PC-9 (cell line): ENCODE measurements at regions not wholly inside any gene's neighbourhood (a gene's known extent, or its start where the extent isn't known, plus 50 kb on each side); places are given as distances from the start of the nearest gene placed in this dataset.

Experiments
- BruUV-seq: library from RNA; stranded (reverse); fragments of 400-500 nt; replicated peaks from 2 replicates; lab custom pipeline; 2021; lab: Mats Ljungman, UMichigan
- CTCF ChIA-PET: fragments of 300-600 bp; sonication (Branson Sonifier 250); formaldehyde crosslinking; loops from one replicate; lab custom pipeline; 2022; ENCODE audit warnings: antibody characterized with exemption; lab: Charles Lee
- POLR2A ChIA-PET: fragments of 300-600 bp; sonication (Branson Sonifier 250); formaldehyde crosslinking; loops from one replicate; lab custom pipeline; 2022; ENCODE audit warnings: antibody characterized with exemption; ENCODE audit not compliant: unreplicated experiment; lab: Charles Lee
- DNase-seq, 2 experiments: peaks; one replicate each; pipeline versions ENCODE4 v3.0.0 to v3.0.0-alpha.2; 2015 to 2022; ENCODE audit warnings: mixed read lengths in 1 of 2
- H2AFZ ChIP-seq: fragments of 200-600 bp; sonication (generic); 2 replicates; pipeline ENCODE4 v1.8.1; 2017; ENCODE audit warnings: antibody characterized with exemption
- H3F3A ChIP-seq: fragments of 200-600 bp; sonication (generic); 2 replicates; pipeline ENCODE4 v1.8.1; 2017; ENCODE audit warnings: antibody characterized with exemption, mild to moderate bottlenecking, low read depth; ENCODE audit not compliant: insufficient read depth
- H3K27ac ChIP-seq: fragments of 200-600 bp; sonication (generic); 2 replicates; pipeline ENCODE4 v1.6.1; 2016; ENCODE audit warnings: mixed run types
- H3K27me3 ChIP-seq: fragments of 200-600 bp; sonication (generic); 2 replicates; pipeline ENCODE4 v1.6.1; 2016; ENCODE audit warnings: low read depth, mixed run types; ENCODE audit not compliant: insufficient read depth
- H3K36me3 ChIP-seq: fragments of 200-600 bp; sonication (generic); 2 replicates; pipeline ENCODE4 v1.6.1; 2016; ENCODE audit warnings: low read depth, mixed run types
- H3K4me1 ChIP-seq: fragments of 200-600 bp; sonication (generic); replicated peaks from 2 replicates; pipeline ENCODE4 v1.6.1; 2016; ENCODE audit warnings: mixed run types; ENCODE audit not compliant: insufficient read depth
- H3K4me2 ChIP-seq: fragments of 200-600 bp; sonication (generic); 2 replicates; pipeline ENCODE4 v1.6.1; 2017; ENCODE audit warnings: mixed run types
- H3K4me3 ChIP-seq: fragments of 200-600 bp; sonication (generic); 2 replicates; pipeline ENCODE4 v1.6.1; 2016; ENCODE audit warnings: mixed run types
- H3K79me2 ChIP-seq: fragments of 200-600 bp; sonication (generic); 2 replicates; pipeline ENCODE4 v1.6.1; 2017; ENCODE audit warnings: low read depth, mixed run types
- H3K9me2 ChIP-seq: fragments of 200-600 bp; sonication (generic); 2 replicates; pipeline ENCODE4 v1.8.1; 2017; ENCODE audit warnings: mild to moderate bottlenecking; ENCODE audit not compliant: insufficient read depth
- H3K9me3 ChIP-seq: fragments of 200-600 bp; sonication (generic); 2 replicates; pipeline ENCODE4 v1.8.1; 2016; ENCODE audit warnings: low read depth; ENCODE audit not compliant: insufficient read depth
- H4K20me1 ChIP-seq: fragments of 200-600 bp; sonication (generic); 2 replicates; pipeline ENCODE4 v1.8.1; 2017; ENCODE audit not compliant: insufficient read depth
- EZH2 ChIP-seq: fragments of 200-600 bp; sonication (generic); IDR thresholded peaks from 2 replicates; pipeline ENCODE4 v1.8.0; 2017; ENCODE audit warnings: antibody characterized with exemption, low read depth
- intact Hi-C: fragments of 100-400 bp; cut with micrococcal nuclease; formaldehyde crosslinking; loops from one replicate; pipeline ENCODE4 v1.10.0; 2022; ENCODE audit not compliant: unreplicated experiment
- TF ChIP-seq, protein P1 (sequence below): fragments of 200-600 bp; sonication (generic); conservative IDR thresholded peaks from 2 replicates; pipeline ENCODE4 v1.6.1; 2017; ENCODE audit warnings: mixed run types, antibody characterized with exemption, mild to moderate bottlenecking, moderate library complexity

DNA sequence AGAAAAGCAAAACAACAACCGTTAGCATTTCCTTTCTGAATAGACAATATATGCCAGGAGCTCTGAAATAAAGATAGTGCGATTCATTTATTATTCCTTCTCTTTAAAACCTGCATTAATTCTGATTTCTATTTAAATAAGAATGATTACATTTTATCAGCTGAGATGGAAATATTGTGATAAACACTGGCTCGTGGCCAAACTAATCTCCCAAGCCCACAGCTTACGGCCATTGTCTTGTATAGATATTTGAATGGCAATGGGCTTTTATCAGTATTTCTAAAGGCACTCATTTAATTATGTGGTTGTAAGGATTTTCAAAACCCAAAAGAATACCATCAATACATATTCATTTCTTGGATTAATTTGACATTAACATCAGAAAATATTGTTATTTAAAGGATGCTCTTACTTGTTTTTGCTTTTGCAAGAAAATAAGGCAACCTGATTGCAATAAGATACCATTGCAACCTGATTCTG, 123.7 kb upstream of the IRX5 start:
- Histone ChIP-seq H3F3A (no peaks in the 10 kb centered on the region), H2AFZ (no peak overlapping the region), H3K36me3 (no peaks in the 10 kb centered on the region), H3K9me2 (no peaks in the 10 kb centered on the region), H3K27me3 (no peaks in the 10 kb centered on the region), H3K79me2 (no peaks in the 10 kb centered on the region), H3K4me2 (no peak overlapping the region), H3K9me3 (no peaks in the 10 kb centered on the region), H4K20me1 (no peaks in the 10 kb centered on the region), H3K4me1 (no peaks in the 10 kb centered on the region), H3K4me3 (no peak overlapping the region), H3K27ac (no peak overlapping the region)
- intact Hi-C loops, result no loop called here
- CTCF ChIA-PET, result no interaction called here
- TF ChIP-seq, protein P1, sequence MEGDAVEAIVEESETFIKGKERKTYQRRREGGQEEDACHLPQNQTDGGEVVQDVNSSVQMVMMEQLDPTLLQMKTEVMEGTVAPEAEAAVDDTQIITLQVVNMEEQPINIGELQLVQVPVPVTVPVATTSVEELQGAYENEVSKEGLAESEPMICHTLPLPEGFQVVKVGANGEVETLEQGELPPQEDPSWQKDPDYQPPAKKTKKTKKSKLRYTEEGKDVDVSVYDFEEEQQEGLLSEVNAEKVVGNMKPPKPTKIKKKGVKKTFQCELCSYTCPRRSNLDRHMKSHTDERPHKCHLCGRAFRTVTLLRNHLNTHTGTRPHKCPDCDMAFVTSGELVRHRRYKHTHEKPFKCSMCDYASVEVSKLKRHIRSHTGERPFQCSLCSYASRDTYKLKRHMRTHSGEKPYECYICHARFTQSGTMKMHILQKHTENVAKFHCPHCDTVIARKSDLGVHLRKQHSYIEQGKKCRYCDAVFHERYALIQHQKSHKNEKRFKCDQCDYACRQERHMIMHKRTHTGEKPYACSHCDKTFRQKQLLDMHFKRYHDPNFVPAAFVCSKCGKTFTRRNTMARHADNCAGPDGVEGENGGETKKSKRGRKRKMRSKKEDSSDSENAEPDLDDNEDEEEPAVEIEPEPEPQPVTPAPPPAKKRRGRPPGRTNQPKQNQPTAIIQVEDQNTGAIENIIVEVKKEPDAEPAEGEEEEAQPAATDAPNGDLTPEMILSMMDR, result no peak
- no peak for TF ChIP-seq EZH2
- DNase-seq, result no peak
- POLR2A ChIA-PET, result no interaction called here
- no TSS peak for BruUV-seq

- no peaks in the 10 kb centered on the region for H3K9me3 ChIP-seq
- H3K27me3 ChIP-seq, result no peaks in the 10 kb centered on the region
- TF ChIP-seq, protein P1, result no peak
- no peak for TF ChIP-seq EZH2
- no peaks in the 10 kb centered on the region for H3K79me2 ChIP-seq
- H4K20me1 ChIP-seq, result no peaks in the 10 kb centered on the region
- CTCF ChIA-PET, result no interaction called here
- no peaks in the 10 kb centered on the region for H3F3A ChIP-seq
- H3K4me2 ChIP-seq, result no peak overlapping the region
- no peaks in the 10 kb centered on the region for H3K4me1 ChIP-seq
- H2AFZ ChIP-seq, result no peak overlapping the region
- no peak overlapping the region for H3K4me3 ChIP-seq
- no peaks in the 10 kb centered on the region for H3K9me2 ChIP-seq
- POLR2A ChIA-PET, result no interaction called here
- no peak for DNase-seq
- H3K36me3 ChIP-seq, result no peaks in the 10 kb centered on the region
- no TSS peak for BruUV-seq
- no peak overlapping the region for H3K27ac ChIP-seq
- intact Hi-C loops, result no loop called here
These were observed 124.3 kb upstream of the IRX5 start for GRCh38 chr16:54806378-54806777.

GRCh38 chr16:54805648-54806047, 125.0 kb upstream of the IRX5 start:
- BruUV-seq, result no TSS peak
- intact Hi-C loops, result no loop called here
- Histone ChIP-seq H3K27me3 (no peaks in the 10 kb centered on the region), H3F3A (no peaks in the 10 kb centered on the region), H3K9me2 (no peaks in the 10 kb centered on the region), H3K4me2 (no peak overlapping the region), H3K27ac (no peak overlapping the region), H3K9me3 (no peaks in the 10 kb centered on the region), H3K4me1 (no peaks in the 10 kb centered on the region), H3K79me2 (no peaks in the 10 kb centered on the region), H3K36me3 (no peaks in the 10 kb centered on the region), H3K4me3 (no peak overlapping the region), H4K20me1 (no peaks in the 10 kb centered on the region), H2AFZ (no peak overlapping the region)
- POLR2A ChIA-PET, result no interaction called here
- no peak for TF ChIP-seq EZH2
- TF ChIP-seq, protein P1, result no peak
- no peak for DNase-seq
- CTCF ChIA-PET, result no interaction called here
